CD4-positive, alpha-beta memory T cell (primary cell): ENCODE measurements at regions not wholly inside any gene's neighbourhood (a gene's known extent, or its start where the extent isn't known, plus 50 kb on each side); places are given as distances from the start of the nearest gene placed in this dataset.

Experiments
- CTCF ChIA-PET: fragments of 350-600 bp; sonication (Branson Sonifier 250); formaldehyde crosslinking; loops from one replicate; lab custom pipeline; 2021; ENCODE audit warnings: inconsistent platforms; ENCODE audit not compliant: partially characterized antibody; lab: Charles Lee
- POLR2A ChIA-PET: fragments of 350-600 bp; sonication (Branson Sonifier 250); formaldehyde crosslinking; loops from one replicate; lab custom pipeline; 2021; ENCODE audit not compliant: partially characterized antibody; lab: Charles Lee
- DNase-seq, 5 donors: peaks; one replicate each; pipeline versions ENCODE4 v3.0.0 to v3.0.0-alpha.2; 2020 to 2022; ENCODE audit warnings: mixed read lengths in 1 of 5
- H3K27ac ChIP-seq: one replicate; pipeline ENCODE4 v1.7.0; 2013; ENCODE audit warnings: low read depth, low read length
- H3K27me3 ChIP-seq: 2 replicates; pipeline ENCODE4 v1.7.0; 2013; ENCODE audit warnings: mild to moderate bottlenecking, low read length, moderate library complexity; ENCODE audit not compliant: insufficient read depth
- H3K36me3 ChIP-seq: 2 replicates; pipeline ENCODE4 v1.7.0; 2013; ENCODE audit warnings: mild to moderate bottlenecking, low read length, moderate library complexity; ENCODE audit not compliant: insufficient read depth
- H3K4me1 ChIP-seq: 2 replicates; pipeline ENCODE4 v1.7.0; 2013; ENCODE audit warnings: mild to moderate bottlenecking, low read length, moderate library complexity; ENCODE audit not compliant: insufficient read depth
- H3K4me3 ChIP-seq, 2 donors: one replicate each; pipeline ENCODE4 v1.7.0; 2013; ENCODE audit warnings: low read length in 2 of 2, mild to moderate bottlenecking in 1 of 2
- H3K9me3 ChIP-seq, 2 donors: one replicate each; pipeline ENCODE4 v1.7.0; 2013; ENCODE audit warnings: low read length in 2 of 2, control low read depth in 1 of 2; ENCODE audit not compliant: control insufficient read depth in 1 of 2
- H3K27ac Mint-ChIP-seq, 7 donors: one replicate each; pipeline ENCODE4 v1.8.0; 2020 to 2021; ENCODE audit warnings: mixed read lengths in 7 of 7, mild to moderate bottlenecking in 6 of 7, inconsistent platforms in 3 of 7, moderate library complexity in 3 of 7
- H3K27me3 Mint-ChIP-seq, 2 donors: one replicate each; pipeline ENCODE4 v1.8.0; 2020 to 2021; ENCODE audit warnings: mixed read lengths in 2 of 2
- H3K36me3 Mint-ChIP-seq, 2 donors: one replicate each; pipeline ENCODE4 v1.8.0; 2020 to 2021; ENCODE audit warnings: mixed read lengths in 2 of 2, inconsistent platforms in 1 of 2, mild to moderate bottlenecking in 1 of 2
- H3K4me1 Mint-ChIP-seq, 4 donors: one replicate each; pipeline ENCODE4 v1.8.0; 2020 to 2021; ENCODE audit warnings: mixed read lengths in 4 of 4, mild to moderate bottlenecking in 1 of 4
- H3K4me3 Mint-ChIP-seq, 8 donors: one replicate each; pipeline ENCODE4 v1.8.0; 2020 to 2021; ENCODE audit warnings: mixed read lengths in 8 of 8, mild to moderate bottlenecking in 7 of 8, moderate library complexity in 6 of 8, inconsistent platforms in 3 of 8
- H3K9me3 Mint-ChIP-seq, 8 donors: one replicate each; pipeline ENCODE4 v1.8.0; 2020 to 2021; ENCODE audit warnings: mixed read lengths in 8 of 8, mild to moderate bottlenecking in 5 of 8, inconsistent platforms in 3 of 8, moderate library complexity in 1 of 8
- intact Hi-C: fragments of 100-400 bp; cut with micrococcal nuclease; formaldehyde crosslinking; loops from one replicate; pipeline ENCODE4 v1.15.1; 2023

DNA sequence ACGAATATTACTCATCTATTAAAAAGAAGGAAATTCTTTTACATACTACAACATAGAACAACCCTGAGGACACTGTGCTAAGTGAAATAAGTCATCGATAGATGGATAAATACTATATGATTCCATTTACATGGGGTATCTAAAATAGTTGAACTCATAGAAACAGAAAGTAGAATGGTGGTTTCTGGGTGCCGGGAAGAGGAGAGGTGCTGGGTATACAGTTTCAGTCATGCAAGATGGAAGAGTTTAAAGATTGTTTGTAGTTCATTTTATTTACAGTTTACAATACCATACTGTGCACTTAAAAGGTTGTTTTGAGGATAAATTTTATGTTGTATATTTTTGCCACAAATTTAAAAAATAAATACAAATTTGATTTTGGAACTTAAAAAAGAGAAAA is 267.5 kb upstream of the ITGA1 start:
- ChIA-PET POLR2A (no interaction called here), CTCF (no interaction called here)
- Histone ChIP-seq H3K4me3 (no peak overlapping the region), H3K9me3 (no peaks in the 10 kb centered on the region), H3K36me3 (no peaks in the 10 kb centered on the region), H3K27me3 (no peaks in the 10 kb centered on the region), H3K27ac (no peak overlapping the region), H3K4me1 (no peaks in the 10 kb centered on the region)
- peaks cover 6 to 8% of the 10 kb centered on the region in 2 donors for H3K27me3 Mint-ChIP-seq
- H3K4me1 Mint-ChIP-seq, result no peaks in the 10 kb centered on the region
- H3K36me3 Mint-ChIP-seq, result no peaks in the 10 kb centered on the region
- H3K9me3 Mint-ChIP-seq, result peaks cover 0 to 3% (median 0%) of the 10 kb centered on the region in 8 donors
- no peak for DNase-seq
- intact Hi-C loops, result no loop called here
- no peak overlapping the region for H3K4me3 Mint-ChIP-seq
- H3K27ac Mint-ChIP-seq, result no peak overlapping the region

GRCh38 chr5:52521236-52521635 is 266.5 kb upstream of the ITGA1 start:
- ChIA-PET CTCF (no interaction called here), POLR2A (no interaction called here)
- H3K27ac Mint-ChIP-seq, result no peak overlapping the region
- intact Hi-C loops, result no loop called here
- Histone ChIP-seq H3K27ac (no peak overlapping the region), H3K4me1 (no peaks in the 10 kb centered on the region), H3K27me3 (no peaks in the 10 kb centered on the region), H3K36me3 (no peaks in the 10 kb centered on the region), H3K4me3 (no peak overlapping the region), H3K9me3 (no peaks in the 10 kb centered on the region)
- no peaks in the 10 kb centered on the region for H3K36me3 Mint-ChIP-seq
- peaks cover 0 to 3% (median 0%) of the 10 kb centered on the region in 8 donors for H3K9me3 Mint-ChIP-seq
- no peak overlapping the region for H3K4me3 Mint-ChIP-seq
- no peak for DNase-seq
- H3K27me3 Mint-ChIP-seq, result peaks cover 6 to 8% of the 10 kb centered on the region in 2 donors
- H3K4me1 Mint-ChIP-seq, result no peaks in the 10 kb centered on the region

GRCh38 chr5:52523701-52524100 is 264.0 kb upstream of the ITGA1 start:
- POLR2A ChIA-PET, result no interaction called here
- Histone ChIP-seq H3K9me3 (no peaks in the 10 kb centered on the region), H3K36me3 (no peaks in the 10 kb centered on the region), H3K27me3 (no peaks in the 10 kb centered on the region), H3K27ac (no peak overlapping the region), H3K4me1 (no peaks in the 10 kb centered on the region), H3K4me3 (no peak overlapping the region)
- H3K9me3 Mint-ChIP-seq, result peaks cover 0 to 3% (median 0%) of the 10 kb centered on the region in 8 donors
- H3K4me1 Mint-ChIP-seq, result no peaks in the 10 kb centered on the region
- intact Hi-C loops, result no loop called here
- no peak overlapping the region for H3K27ac Mint-ChIP-seq
- H3K36me3 Mint-ChIP-seq, result no peaks in the 10 kb centered on the region
- H3K27me3 Mint-ChIP-seq, result peaks cover 4 to 5% of the 10 kb centered on the region in 2 donors
- DNase-seq, result no peak
- no peak overlapping the region for H3K4me3 Mint-ChIP-seq
- CTCF ChIA-PET, result no interaction called here

DNA sequence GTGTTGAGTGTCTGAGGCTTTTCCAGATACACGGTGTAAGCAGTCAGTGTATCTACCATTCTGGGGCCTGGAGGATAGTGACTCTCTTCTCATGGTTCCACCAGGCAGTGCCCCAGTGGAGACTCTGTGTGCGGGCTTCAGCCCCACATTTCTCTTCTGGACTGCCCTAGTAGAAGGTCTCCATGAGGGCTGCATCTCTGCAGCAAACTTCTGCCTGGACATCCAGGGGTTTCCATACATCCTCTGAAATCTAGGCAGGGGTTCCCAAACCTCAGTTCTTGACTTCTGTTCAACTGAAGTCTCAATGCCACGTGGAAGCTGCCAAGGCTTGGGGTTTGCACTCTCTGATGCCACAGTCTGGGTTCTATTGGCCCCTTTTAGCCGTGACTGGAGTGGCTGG is 256.6 kb upstream of the ITGA1 start:
- intact Hi-C loops, result no loop called here
- CTCF ChIA-PET, result no interaction called here

GRCh38 chr5:52543594-52543993 is 244.1 kb upstream of the ITGA1 start:
- ChIA-PET POLR2A (no interaction called here), CTCF (no interaction called here)
- Mint-ChIP-seq H3K36me3 (no peaks in the 10 kb centered on the region), H3K4me1 (no peaks in the 10 kb centered on the region), H3K9me3 (peaks cover 0 to 4% (median 0%) of the 10 kb centered on the region in 8 donors), H3K27me3 (peaks cover 0 to 6% of the 10 kb centered on the region in 2 donors), H3K27ac (no peak overlapping the region), H3K4me3 (no peak overlapping the region)
- Histone ChIP-seq H3K9me3 (no peaks in the 10 kb centered on the region), H3K27ac (no peak overlapping the region), H3K36me3 (no peaks in the 10 kb centered on the region), H3K4me3 (no peak overlapping the region), H3K27me3 (no peaks in the 10 kb centered on the region), H3K4me1 (no peaks in the 10 kb centered on the region)
- intact Hi-C loops, result no loop called here
- DNase-seq, result no peak

More for the DNA sequence above, 256.6 kb upstream of the ITGA1 start:
- DNase-seq, result no peak
- H3K27me3 Mint-ChIP-seq, result peaks cover 0 to 6% of the 10 kb centered on the region in 2 donors
- POLR2A ChIA-PET, result no interaction called here
- no peak overlapping the region for H3K4me3 Mint-ChIP-seq
- no peaks in the 10 kb centered on the region for H3K4me1 ChIP-seq
- no peaks in the 10 kb centered on the region for H3K36me3 Mint-ChIP-seq
- H3K36me3 ChIP-seq, result no peaks in the 10 kb centered on the region
- H3K4me3 ChIP-seq, result no peak overlapping the region
- no peaks in the 10 kb centered on the region for H3K27me3 ChIP-seq
- peaks cover 0 to 6% of the 10 kb centered on the region in 2 donors for H3K9me3 ChIP-seq
- H3K27ac Mint-ChIP-seq, result no peak overlapping the region
- H3K4me1 Mint-ChIP-seq, result no peaks in the 10 kb centered on the region
- peaks cover 4 to 23% (median 15%) of the 10 kb centered on the region in 8 donors for H3K9me3 Mint-ChIP-seq
- H3K27ac ChIP-seq, result no peak overlapping the region

GRCh38 chr5:52544738-52545137 is 243.0 kb upstream of the ITGA1 start:
- H3K36me3 ChIP-seq, result no peaks in the 10 kb centered on the region
- no peak overlapping the region for H3K4me3 ChIP-seq
- peaks cover 0 to 6% of the 10 kb centered on the region in 2 donors for H3K27me3 Mint-ChIP-seq
- ChIA-PET CTCF (no interaction called here), POLR2A (no interaction called here)
- no peak overlapping the region for H3K27ac Mint-ChIP-seq
- no peaks in the 10 kb centered on the region for H3K4me1 Mint-ChIP-seq
- H3K27me3 ChIP-seq, result no peaks in the 10 kb centered on the region
- no peak for DNase-seq
- H3K27ac ChIP-seq, result no peak overlapping the region
- H3K4me1 ChIP-seq, result no peaks in the 10 kb centered on the region
- H3K9me3 Mint-ChIP-seq, result peaks cover 0 to 4% (median 0%) of the 10 kb centered on the region in 8 donors
- H3K9me3 ChIP-seq, result no peaks in the 10 kb centered on the region
- no peaks in the 10 kb centered on the region for H3K36me3 Mint-ChIP-seq
- intact Hi-C loops, result no loop called here
- H3K4me3 Mint-ChIP-seq, result no peak overlapping the region

- POLR2A ChIA-PET, result no interaction called here
- intact Hi-C loops, result no loop called here
- Histone ChIP-seq H3K4me3 (no peak overlapping the region), H3K27me3 (no peaks in the 10 kb centered on the region), H3K4me1 (no peaks in the 10 kb centered on the region), H3K9me3 (no peaks in the 10 kb centered on the region), H3K36me3 (no peaks in the 10 kb centered on the region), H3K27ac (no peak overlapping the region)
- Mint-ChIP-seq H3K27me3 (no peaks in the 10 kb centered on the region), H3K27ac (no peak overlapping the region), H3K4me1 (no peaks in the 10 kb centered on the region), H3K4me3 (no peak overlapping the region), H3K36me3 (no peaks in the 10 kb centered on the region), H3K9me3 (peaks cover 0 to 9% (median 0%) of the 10 kb centered on the region in 8 donors)
- DNase-seq, result no peak
- CTCF ChIA-PET, result no interaction called here
Observed at GRCh38 chr5:52554293-52554692, 233.4 kb upstream of the ITGA1 start.

GRCh38 chr5:52560366-52560765 is 227.3 kb upstream of the ITGA1 start:
- H3K27ac ChIP-seq, result no peak overlapping the region
- H3K4me1 Mint-ChIP-seq, result no peaks in the 10 kb centered on the region
- H3K36me3 Mint-ChIP-seq, result no peaks in the 10 kb centered on the region
- POLR2A ChIA-PET, result no interaction called here
- no peak overlapping the region for H3K4me3 Mint-ChIP-seq
- DNase-seq, result peak in 2 of 5 donors; percentile 2 to 10
- CTCF ChIA-PET, result no interaction called here
- no peaks in the 10 kb centered on the region for H3K9me3 Mint-ChIP-seq
- peaks cover 0 to 2% of the 10 kb centered on the region in 2 donors for H3K27me3 Mint-ChIP-seq
- no peaks in the 10 kb centered on the region for H3K36me3 ChIP-seq
- H3K27me3 ChIP-seq, result no peaks in the 10 kb centered on the region
- H3K4me1 ChIP-seq, result no peaks in the 10 kb centered on the region
- no peaks in the 10 kb centered on the region for H3K9me3 ChIP-seq
- intact Hi-C loops, result loop anchor here (5.0 kb wide), 1 partner anchor 1598 kb away; no protein-coding TSS in a partner anchor
- H3K4me3 ChIP-seq, result no peak overlapping the region
- no peak overlapping the region for H3K27ac Mint-ChIP-seq
